ENCODE measurements at regions not wholly inside any gene's neighbourhood (a gene's known extent, or its start where the extent isn't known, plus 50 kb on each side); places are given as distances from the start of the nearest gene placed in this dataset.

DNA sequence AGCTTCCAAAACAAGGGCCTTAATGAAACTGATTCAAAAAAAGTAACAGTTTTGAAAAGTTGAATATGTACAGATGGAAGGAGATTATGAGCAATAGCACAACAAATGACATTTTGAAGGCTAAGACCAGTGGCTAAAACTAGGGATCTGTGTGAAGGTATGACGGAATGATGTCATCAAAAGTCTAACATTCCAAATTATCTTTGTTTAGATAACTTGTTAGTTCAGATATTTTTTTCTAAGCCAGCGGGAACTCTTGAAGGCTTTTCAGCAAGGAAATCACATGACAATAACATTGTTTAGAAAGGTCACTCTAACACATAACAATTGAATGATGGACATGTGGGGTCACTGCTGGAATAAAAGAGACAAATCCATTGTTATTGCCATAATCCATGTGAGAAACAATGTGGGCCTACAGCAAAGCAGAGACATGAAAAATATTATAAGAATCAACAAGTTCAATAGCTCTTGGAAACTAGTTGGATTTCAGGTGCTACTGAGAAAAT is 260.5 kb downstream of the CASP12 start:
- POLR2A ChIA-PET, result no interaction called here
- CTCF ChIA-PET, result no interaction called here
- no peak overlapping the region for H3K4me3 ChIP-seq (ENCODE audit: low read depth, low read length)
- TF ChIP-seq, protein P1, sequence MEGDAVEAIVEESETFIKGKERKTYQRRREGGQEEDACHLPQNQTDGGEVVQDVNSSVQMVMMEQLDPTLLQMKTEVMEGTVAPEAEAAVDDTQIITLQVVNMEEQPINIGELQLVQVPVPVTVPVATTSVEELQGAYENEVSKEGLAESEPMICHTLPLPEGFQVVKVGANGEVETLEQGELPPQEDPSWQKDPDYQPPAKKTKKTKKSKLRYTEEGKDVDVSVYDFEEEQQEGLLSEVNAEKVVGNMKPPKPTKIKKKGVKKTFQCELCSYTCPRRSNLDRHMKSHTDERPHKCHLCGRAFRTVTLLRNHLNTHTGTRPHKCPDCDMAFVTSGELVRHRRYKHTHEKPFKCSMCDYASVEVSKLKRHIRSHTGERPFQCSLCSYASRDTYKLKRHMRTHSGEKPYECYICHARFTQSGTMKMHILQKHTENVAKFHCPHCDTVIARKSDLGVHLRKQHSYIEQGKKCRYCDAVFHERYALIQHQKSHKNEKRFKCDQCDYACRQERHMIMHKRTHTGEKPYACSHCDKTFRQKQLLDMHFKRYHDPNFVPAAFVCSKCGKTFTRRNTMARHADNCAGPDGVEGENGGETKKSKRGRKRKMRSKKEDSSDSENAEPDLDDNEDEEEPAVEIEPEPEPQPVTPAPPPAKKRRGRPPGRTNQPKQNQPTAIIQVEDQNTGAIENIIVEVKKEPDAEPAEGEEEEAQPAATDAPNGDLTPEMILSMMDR (IDR thresholded peaks at IDR 0.05; ENCODE audit: insufficient read depth, low read length, missing control alignments), result no peak
- DNase-seq (ENCODE audit: low read depth, low spot score), result no peak

DNA sequence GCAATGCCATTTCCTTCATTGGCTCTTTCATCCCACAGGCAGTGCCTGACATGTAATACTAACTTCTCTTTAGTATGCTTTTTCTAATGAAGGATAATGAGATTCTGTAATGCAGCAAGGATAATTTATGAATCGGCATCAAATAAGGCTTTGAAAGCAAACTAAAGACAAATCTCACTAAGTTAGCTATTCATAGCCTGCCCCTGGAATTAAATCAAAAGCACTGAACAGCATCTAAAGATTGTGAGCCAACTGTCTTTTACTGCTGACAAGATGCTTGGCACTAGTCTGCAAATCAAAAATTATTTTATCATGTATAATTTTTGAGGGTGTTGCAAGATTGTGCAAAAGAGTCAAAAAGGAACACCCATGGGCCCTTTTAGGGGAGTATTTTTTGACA is 265.0 kb downstream of the CASP12 start:
- TF ChIP-seq, protein P1 (IDR thresholded peaks at IDR 0.05; ENCODE audit: insufficient read depth, low read length, missing control alignments), result no peak
- no peak overlapping the region for H3K4me3 ChIP-seq (ENCODE audit: low read depth, low read length)
- ChIA-PET POLR2A (no interaction called here), CTCF (no interaction called here)
- no peak for DNase-seq (ENCODE audit: low read depth, low spot score)

DNA sequence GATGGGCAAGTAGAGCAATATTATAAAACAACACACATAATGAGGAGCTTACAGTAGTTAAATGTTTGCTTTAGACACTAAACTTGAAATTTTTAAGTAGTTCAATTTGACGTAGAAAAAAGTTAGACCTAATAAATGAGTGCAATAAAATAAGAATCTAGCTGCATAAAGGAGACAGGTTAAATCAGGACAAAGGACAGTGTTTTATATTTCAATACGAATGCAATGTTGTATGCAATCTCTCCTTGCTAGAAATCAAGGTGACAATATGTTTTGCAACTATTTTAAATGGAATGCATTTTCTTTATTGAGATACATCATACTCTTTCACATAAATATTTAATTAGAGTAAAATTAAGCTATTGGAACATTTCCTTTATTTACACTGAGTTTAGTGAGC is 267.9 kb downstream of the CASP12 start:
- ChIA-PET CTCF (no interaction called here), POLR2A (no interaction called here)

DNA sequence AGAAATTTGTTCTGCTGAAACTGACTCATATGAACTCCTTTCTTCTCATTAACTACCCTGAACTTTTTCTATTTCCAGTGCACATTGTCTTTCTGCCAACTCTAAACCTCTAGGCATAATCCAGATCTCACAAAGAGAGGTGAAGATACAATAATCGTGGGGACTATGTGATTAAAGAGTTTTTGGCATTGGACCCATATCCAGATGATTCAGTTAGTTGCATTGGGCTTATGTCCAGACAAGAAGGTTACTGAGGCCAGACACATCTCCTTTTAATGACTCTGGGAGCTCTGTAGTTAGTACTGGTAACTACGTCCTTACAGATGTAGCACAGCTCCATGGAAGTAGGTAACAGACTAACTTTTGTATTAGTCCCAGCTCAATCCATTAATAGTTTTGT is 273.0 kb downstream of the CASP12 start:
- TF ChIP-seq, protein P1 (IDR thresholded peaks at IDR 0.05; ENCODE audit: insufficient read depth, low read length, missing control alignments), result no peak
- POLR2A ChIA-PET, result no interaction called here
- CTCF ChIA-PET, result interaction anchor here (1.8 kb wide), 1 partner anchor 16 kb away, joined by 10 read pairs; no protein-coding TSS in a partner anchor
- DNase-seq (ENCODE audit: low read depth, low spot score), result no peak
- no peak overlapping the region for H3K4me3 ChIP-seq (ENCODE audit: low read depth, low read length)

More for the DNA sequence above, 267.9 kb downstream of the CASP12 start:
- TF ChIP-seq, protein P1 (IDR thresholded peaks at IDR 0.05; ENCODE audit: insufficient read depth, low read length, missing control alignments), result no peak
- no peak for DNase-seq (ENCODE audit: low read depth, low spot score)
- H3K4me3 ChIP-seq (ENCODE audit: low read depth, low read length), result no peak overlapping the region

DNA sequence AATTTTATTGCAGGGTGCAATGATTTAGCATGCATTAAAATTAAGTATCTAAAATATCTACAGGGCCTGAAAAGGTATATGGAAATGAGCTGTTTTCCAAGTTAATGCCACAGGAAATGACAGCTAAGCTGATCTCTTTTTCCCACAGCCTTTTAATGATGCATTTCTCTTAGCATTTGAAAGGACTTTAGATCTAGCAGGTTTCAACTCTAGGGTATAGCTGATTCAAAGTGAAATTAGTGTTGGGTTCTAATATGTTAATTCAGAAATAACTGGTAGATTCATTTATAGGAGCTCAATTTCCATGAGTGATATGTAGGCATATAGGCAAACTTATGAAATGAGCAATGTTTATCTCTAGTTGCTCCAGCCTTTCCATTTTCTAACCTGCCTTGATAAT is 274.2 kb downstream of the CASP12 start:
- H3K4me3 ChIP-seq (ENCODE audit: low read depth, low read length), result no peak overlapping the region
- ChIA-PET CTCF (interaction anchor here (1.1 kb wide), 1 partner anchor 14 kb away, joined by 6 read pairs; no protein-coding TSS in a partner anchor), POLR2A (no interaction called here)
- TF ChIP-seq, protein P1 (IDR thresholded peaks at IDR 0.05; ENCODE audit: insufficient read depth, low read length, missing control alignments), result no peak
- DNase-seq (ENCODE audit: low read depth, low spot score), result no peak

GRCh38 chr11:104623518-104623917 is 274.7 kb downstream of the CASP12 start:
- no peak overlapping the region for H3K4me3 ChIP-seq (ENCODE audit: low read depth, low read length)
- no peak for DNase-seq (ENCODE audit: low read depth, low spot score)
- ChIA-PET POLR2A (no interaction called here), CTCF (interaction anchor here (1.1 kb wide), 1 partner anchor 14 kb away, joined by 6 read pairs; no protein-coding TSS in a partner anchor)
- TF ChIP-seq, protein P1 (IDR thresholded peaks at IDR 0.05; ENCODE audit: insufficient read depth, low read length, missing control alignments), result no peak

All from AG04449 (cell line).